CD4-positive, alpha-beta T cell (primary cell): ENCODE measurements at regions not wholly inside any gene's neighbourhood (a gene's known extent, or its start where the extent isn't known, plus 50 kb on each side); places are given as distances from the start of the nearest gene placed in this dataset.

Source experiments
- ATAC-seq: fragments of 200-7000 bp; cut with Tn5 transposase; one replicate; pipeline ENCODE4 v1.10.0; 2022; ENCODE audit warnings: mild to moderate bottlenecking; ENCODE audit not compliant: poor library complexity
- CTCF ChIA-PET: fragments of 350-600 bp; sonication (Branson Sonifier 250); formaldehyde crosslinking; loops from one replicate; lab custom pipeline; 2021; ENCODE audit warnings: antibody characterized with exemption, inconsistent platforms; lab: Charles Lee
- POLR2A ChIA-PET: fragments of 350-600 bp; sonication (Branson Sonifier 250); formaldehyde crosslinking; loops from one replicate; lab custom pipeline; 2021; ENCODE audit warnings: antibody characterized with exemption, inconsistent platforms; lab: Charles Lee
- DNase-seq, 14 experiments: peaks; one replicate each; pipeline ENCODE4 v3.0.0-alpha.2; 2013 to 2020; ENCODE audit warnings: mixed read lengths in 2 of 14
- H3K27ac ChIP-seq, 2 donors: one replicate each; pipeline versions ENCODE4 v1.5.1 to v1.7.0; 2013; ENCODE audit warnings: low read length in 2 of 2, low read depth in 1 of 2, mild to moderate bottlenecking in 1 of 2
- H3K27me3 ChIP-seq, 2 experiments: 1 replicate in 1 of 2; 2 replicates in 1 of 2; pipeline versions ENCODE4 v1.6.1 to v1.7.0; 2013; ENCODE audit warnings: low read length in 2 of 2, control low read depth in 1 of 2, mild to moderate bottlenecking in 1 of 2, moderate library complexity in 1 of 2; ENCODE audit not compliant: insufficient read depth in 2 of 2, control insufficient read depth in 1 of 2
- H3K36me3 ChIP-seq: one replicate; pipeline ENCODE4 v1.6.1; 2013; ENCODE audit warnings: low read length, control low read depth; ENCODE audit not compliant: insufficient read depth
- H3K4me1 ChIP-seq: one replicate; pipeline ENCODE4 v1.6.1; 2013; ENCODE audit warnings: low read length, control low read depth; ENCODE audit not compliant: insufficient read depth
- H3K4me3 ChIP-seq: one replicate; pipeline ENCODE4 v1.5.1; 2013; ENCODE audit warnings: mild to moderate bottlenecking, low read length, moderate library complexity
- H3K9me3 ChIP-seq, 2 experiments: 1 replicate in 1 of 2; 2 replicates in 1 of 2; pipeline versions ENCODE4 v1.6.1 to v1.7.0; 2013; ENCODE audit warnings: low read length in 2 of 2, mild to moderate bottlenecking in 2 of 2, control low read depth in 1 of 2, moderate library complexity in 1 of 2; ENCODE audit not compliant: control insufficient read depth in 1 of 2, insufficient read depth in 1 of 2
- H3K27ac Mint-ChIP-seq: one replicate; pipeline ENCODE4 v1.8.0; 2020; ENCODE audit warnings: mixed read lengths
- H3K27me3 Mint-ChIP-seq: one replicate; pipeline ENCODE4 v1.8.0; 2021; ENCODE audit warnings: mixed read lengths
- H3K36me3 Mint-ChIP-seq: one replicate; pipeline ENCODE4 v1.8.0; 2021; ENCODE audit warnings: low read depth, mixed read lengths
- H3K4me1 Mint-ChIP-seq: one replicate; pipeline ENCODE4 v1.8.0; 2021; ENCODE audit warnings: low read depth, mixed read lengths
- H3K4me3 Mint-ChIP-seq: one replicate; pipeline ENCODE4 v1.8.0; 2020; ENCODE audit warnings: mild to moderate bottlenecking, mixed read lengths
- H3K9me3 Mint-ChIP-seq: one replicate; pipeline ENCODE4 v1.8.0; 2020; ENCODE audit warnings: mixed read lengths
- CTCF ChIP-seq: fragments of 200-600 bp; IDR thresholded peaks from one replicate; pipeline ENCODE4 v1.8.0; 2022; ENCODE audit warnings: antibody characterized with exemption, mild to moderate bottlenecking
- intact Hi-C, 2 experiments: fragments of 100-400 bp; cut with DNase I in 1 of 2; cut with micrococcal nuclease in 1 of 2; formaldehyde crosslinking; loops; one replicate each; pipeline versions ENCODE4 v1.15.1 to v1.9.0; 2023 to 2025; cut with DNase I, micrococcal nuclease

GRCh38 chr1:192735298-192735915, 73.4 kb upstream of the RGS2 start:
- H3K27ac Mint-ChIP-seq = no peak overlapping the region
- no peak for DNase-seq
- ATAC-seq = no peak
- POLR2A ChIA-PET = no interaction called here
- no peak overlapping the region for H3K27ac ChIP-seq
- no peaks in the 10 kb centered on the region for H3K4me1 Mint-ChIP-seq
- H3K4me3 ChIP-seq = no peak overlapping the region
- H3K4me1 ChIP-seq = no peaks in the 10 kb centered on the region
- no peaks in the 10 kb centered on the region for H3K9me3 Mint-ChIP-seq
- no peaks in the 10 kb centered on the region for H3K27me3 ChIP-seq
- TF ChIP-seq CTCF = no peak
- H3K4me3 Mint-ChIP-seq = no peak overlapping the region
- no peaks in the 10 kb centered on the region for H3K27me3 Mint-ChIP-seq
- CTCF ChIA-PET = no interaction called here
- H3K36me3 ChIP-seq = no peaks in the 10 kb centered on the region
- no peaks in the 10 kb centered on the region for H3K9me3 ChIP-seq
- no peaks in the 10 kb centered on the region for H3K36me3 Mint-ChIP-seq
- intact Hi-C loops = no loop called here

GRCh38 chr1:192737306-192737705, 71.5 kb upstream of the RGS2 start:
- Histone ChIP-seq H3K27me3 (no peaks in the 10 kb centered on the region), H3K36me3 (no peaks in the 10 kb centered on the region), H3K4me1 (no peaks in the 10 kb centered on the region), H3K27ac (no peak overlapping the region), H3K4me3 (no peak overlapping the region), H3K9me3 (no peaks in the 10 kb centered on the region)
- POLR2A ChIA-PET = no interaction called here
- H3K4me3 Mint-ChIP-seq = no peak overlapping the region
- no peaks in the 10 kb centered on the region for H3K27me3 Mint-ChIP-seq
- H3K4me1 Mint-ChIP-seq = no peaks in the 10 kb centered on the region
- no peak for ATAC-seq
- intact Hi-C loops = no loop called here
- no peak for DNase-seq
- H3K27ac Mint-ChIP-seq = no peak overlapping the region
- H3K9me3 Mint-ChIP-seq = no peaks in the 10 kb centered on the region
- CTCF ChIA-PET = interaction anchor here (1.4 kb wide), 1 partner anchor 11 kb away, joined by 3 read pairs; no protein-coding TSS in a partner anchor
- no peak for TF ChIP-seq CTCF
- no peaks in the 10 kb centered on the region for H3K36me3 Mint-ChIP-seq

- no peak for ATAC-seq
- Mint-ChIP-seq H3K36me3 (no peaks in the 10 kb centered on the region), H3K4me1 (no peaks in the 10 kb centered on the region), H3K9me3 (no peaks in the 10 kb centered on the region), H3K27ac (no peak overlapping the region), H3K27me3 (no peaks in the 10 kb centered on the region), H3K4me3 (no peak overlapping the region)
- CTCF ChIA-PET = no interaction called here
- Histone ChIP-seq H3K36me3 (no peaks in the 10 kb centered on the region), H3K4me3 (no peak overlapping the region), H3K9me3 (no peaks in the 10 kb centered on the region), H3K4me1 (no peaks in the 10 kb centered on the region), H3K27me3 (no peaks in the 10 kb centered on the region), H3K27ac (no peak overlapping the region)
- POLR2A ChIA-PET = no interaction called here
- intact Hi-C loops = no loop called here
- TF ChIP-seq CTCF = no peak
- no peak for DNase-seq
These were observed 69.2 kb upstream of the RGS2 start for GRCh38 chr1:192739476-192740184.
